Germinal center (tissue), 1 donor: ENCODE measurements at regions not wholly inside any gene's neighbourhood (a gene's known extent, or its start where the extent isn't known, plus 50 kb on each side); places are given as distances from the start of the nearest gene placed in this dataset.

Experiments
- DNase-seq: peaks from one replicate; pipeline ENCODE4 v3.0.0; 2012; ENCODE audit warnings: mixed read lengths, low spot score

- DNase-seq = no peak
Measured at GRCh38 chrX:16222151-16222550, 54.9 kb downstream of the MAGEB17 start.

GRCh38 chrX:16223385-16223784 is 56.1 kb downstream of the MAGEB17 start:
- no peak for DNase-seq

- no peak for DNase-seq
Measured at GRCh38 chrX:16239211-16239610, 71.9 kb downstream of the MAGEB17 start.

DNA sequence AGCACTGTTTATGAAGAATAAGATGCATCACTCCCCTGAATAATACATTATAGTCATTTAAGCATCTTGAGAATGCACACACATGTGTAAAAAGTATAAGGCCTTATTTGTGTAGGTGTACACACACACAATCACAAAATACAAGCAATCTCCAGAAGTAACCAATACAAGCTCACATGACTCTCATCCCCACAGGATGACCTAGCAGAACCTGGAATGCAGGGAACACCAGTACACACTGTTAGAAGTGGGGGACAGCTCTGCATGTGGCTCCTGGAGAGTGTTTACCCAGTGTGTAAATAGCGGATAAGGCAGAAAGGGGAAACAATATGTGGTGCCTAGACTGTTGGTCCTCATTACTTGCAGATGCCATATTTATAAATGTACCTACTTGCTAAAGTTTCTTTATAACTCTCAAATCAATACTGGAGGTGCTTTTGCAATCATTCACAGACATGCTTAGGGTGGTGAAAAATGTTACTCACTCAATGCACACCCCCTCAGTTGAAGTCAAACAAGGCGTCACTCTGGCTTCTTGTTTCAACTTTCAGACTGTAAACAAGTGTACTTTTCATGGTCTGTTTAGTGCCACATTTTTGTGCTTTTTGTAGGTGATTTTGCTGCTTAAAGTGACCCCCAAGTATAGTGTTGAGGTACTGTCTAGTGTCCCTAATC is 73.1 kb downstream of the MAGEB17 start:
- no peak for DNase-seq

DNA sequence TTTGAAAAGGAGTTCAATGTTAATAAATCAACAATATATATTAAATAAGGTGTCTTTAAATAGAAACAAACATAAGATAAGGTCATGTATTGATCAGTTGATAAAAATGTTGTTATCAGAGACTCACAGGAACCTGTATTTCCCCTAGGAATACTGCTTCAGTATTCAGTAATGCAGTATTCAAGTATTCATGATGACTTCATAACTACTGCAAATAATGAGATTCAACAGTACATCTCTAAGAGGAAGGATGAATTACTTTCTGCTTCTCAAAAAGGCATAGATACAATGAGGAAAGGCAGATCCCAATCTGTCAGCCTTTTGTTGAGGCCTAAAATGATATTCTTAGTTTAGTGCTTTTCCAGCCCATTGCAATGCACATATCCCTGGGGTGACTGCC is 73.7 kb downstream of the MAGEB17 start:
- no peak for DNase-seq

GRCh38 chrX:16250296-16250695 is 83.0 kb downstream of the MAGEB17 start:
- no peak for DNase-seq

DNA sequence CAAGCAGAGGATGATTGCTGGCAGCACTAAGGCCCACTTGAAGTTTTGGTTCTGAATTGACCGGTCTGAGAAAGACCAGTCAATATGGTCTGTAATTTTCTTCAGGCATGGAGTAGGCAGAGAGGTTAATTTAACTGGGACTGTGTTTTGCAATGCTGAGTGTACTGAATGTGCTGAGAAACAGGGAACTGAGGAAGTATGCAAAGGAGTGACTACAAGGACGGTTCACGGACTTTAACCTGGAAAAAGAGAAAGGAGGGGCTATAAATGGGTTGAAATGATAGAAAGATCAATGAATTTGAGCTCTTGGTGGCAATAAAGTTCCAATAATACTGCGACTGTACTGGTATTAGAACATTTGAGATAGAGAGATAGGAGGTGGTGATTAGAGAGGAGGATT is 84.5 kb downstream of the MAGEB17 start:
- DNase-seq = no peak

GRCh38 chrX:16258882-16259281 is 91.6 kb downstream of the MAGEB17 start:
- no peak for DNase-seq

DNA sequence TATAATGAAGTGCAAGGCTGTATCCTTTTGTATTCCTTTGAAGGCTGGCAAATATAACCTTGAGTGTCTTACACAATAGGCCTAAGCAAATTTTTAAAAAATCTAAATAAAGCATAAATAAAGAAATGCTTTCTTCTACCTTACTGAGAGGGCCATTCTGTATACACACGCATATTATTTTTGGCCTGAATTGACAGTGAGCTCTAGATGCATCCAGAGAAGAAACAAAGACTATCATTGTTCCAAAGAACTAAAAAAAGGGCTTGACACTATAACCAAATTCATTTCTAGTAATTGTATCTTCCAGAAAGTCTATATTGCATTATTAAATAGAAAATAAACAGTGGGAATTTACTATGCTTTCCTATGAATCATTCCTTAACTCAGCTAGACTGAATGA is 100.2 kb downstream of the MAGEB17 start:
- no peak for DNase-seq

GRCh38 chrX:16268206-16268605 is 100.9 kb downstream of the MAGEB17 start:
- DNase-seq = no peak

DNA sequence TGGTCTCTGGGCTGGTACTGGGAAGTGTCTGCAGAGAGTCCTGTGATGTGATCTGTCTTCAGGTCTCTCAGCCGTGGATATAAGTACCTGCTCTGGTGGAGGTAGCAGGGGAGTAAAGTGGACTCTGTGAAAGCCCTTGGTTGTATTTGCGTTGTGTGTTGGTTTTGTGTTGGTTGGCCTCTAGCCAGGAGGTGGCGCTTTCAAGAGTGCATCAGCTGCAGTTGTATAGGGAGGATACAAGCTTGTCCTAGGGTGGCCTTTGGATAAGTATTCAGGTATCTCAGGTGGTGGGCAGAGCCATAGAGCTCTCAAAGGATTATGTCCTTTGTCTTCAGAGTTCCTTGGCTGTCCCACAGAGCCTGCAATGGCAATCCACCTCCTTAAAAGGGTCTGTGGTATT is 111.6 kb downstream of the MAGEB17 start:
- no peak for DNase-seq

GRCh38 chrX:16282209-16282608 is 114.9 kb downstream of the MAGEB17 start:
- DNase-seq = no peak

DNA sequence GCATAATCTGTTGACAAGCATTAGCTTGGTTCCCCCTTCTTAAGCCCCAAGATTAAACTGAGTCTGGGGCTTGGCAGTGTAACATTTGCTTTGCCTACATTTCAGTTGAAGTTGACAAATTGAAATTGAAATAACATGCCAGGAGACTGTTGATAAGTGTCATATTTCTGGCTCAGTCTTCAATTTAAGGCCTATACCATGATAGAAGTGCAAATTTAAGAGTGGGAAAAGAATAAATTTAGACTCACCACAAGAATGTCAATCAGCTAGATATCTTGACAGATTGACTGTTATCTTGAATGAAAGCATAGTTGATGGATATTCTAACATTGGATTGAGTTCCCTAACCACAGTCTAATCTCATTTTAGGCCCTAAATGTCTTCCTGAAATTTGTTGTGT is 117.6 kb downstream of the MAGEB17 start:
- no peak for DNase-seq

- DNase-seq = no peak
Measured at GRCh38 chrX:16290997-16291396, 123.7 kb downstream of the MAGEB17 start.

- DNase-seq = no peak
Measured at GRCh38 chrX:16300831-16301230, 133.6 kb downstream of the MAGEB17 start.

GRCh38 chrX:16304751-16305150 is 137.5 kb downstream of the MAGEB17 start:
- no peak for DNase-seq

DNA sequence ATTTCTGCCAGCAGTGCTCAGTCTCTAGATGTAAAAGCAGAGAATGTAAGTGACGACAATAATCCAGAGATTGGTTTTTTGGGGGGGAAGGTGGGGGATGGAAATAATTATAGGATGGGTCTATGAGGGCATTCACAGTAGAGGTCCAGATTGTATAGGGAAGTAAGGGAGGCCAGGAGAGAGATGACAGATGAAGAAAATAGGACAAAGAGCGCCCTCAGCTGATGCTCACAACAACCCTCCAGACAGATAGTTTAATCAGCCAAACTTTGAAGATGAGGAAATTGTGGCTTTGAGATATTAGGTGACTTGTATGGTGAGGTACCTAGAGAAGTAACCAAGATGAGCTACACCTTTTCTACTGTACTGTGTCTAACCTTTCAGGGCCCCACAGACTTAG is 137.9 kb downstream of the MAGEB17 start:
- DNase-seq = no peak

DNA sequence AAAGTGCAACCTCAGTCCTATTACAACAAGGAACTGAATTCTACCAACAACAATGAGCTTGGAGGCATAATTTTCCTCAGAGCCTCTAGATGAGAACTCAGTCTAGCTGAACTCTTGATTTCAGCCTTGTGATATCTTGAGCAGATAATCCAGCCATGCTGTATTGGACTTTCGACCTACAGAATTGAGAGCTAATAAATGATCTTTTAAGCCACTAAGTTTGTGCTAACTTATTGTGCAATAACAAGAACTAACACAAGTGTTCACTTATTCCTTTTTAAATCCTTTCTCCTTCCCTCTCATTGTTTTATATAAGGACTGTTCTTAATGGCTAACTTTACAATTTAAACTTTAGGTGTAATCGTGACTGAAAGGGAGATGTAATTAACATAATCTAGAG is 140.7 kb downstream of the MAGEB17 start:
- DNase-seq = no peak

- DNase-seq = no peak
Measured at GRCh38 chrX:16308773-16309172, 141.5 kb downstream of the MAGEB17 start.

- DNase-seq = no peak
Measured at GRCh38 chrX:16310326-16310725, 143.0 kb downstream of the MAGEB17 start.

DNA sequence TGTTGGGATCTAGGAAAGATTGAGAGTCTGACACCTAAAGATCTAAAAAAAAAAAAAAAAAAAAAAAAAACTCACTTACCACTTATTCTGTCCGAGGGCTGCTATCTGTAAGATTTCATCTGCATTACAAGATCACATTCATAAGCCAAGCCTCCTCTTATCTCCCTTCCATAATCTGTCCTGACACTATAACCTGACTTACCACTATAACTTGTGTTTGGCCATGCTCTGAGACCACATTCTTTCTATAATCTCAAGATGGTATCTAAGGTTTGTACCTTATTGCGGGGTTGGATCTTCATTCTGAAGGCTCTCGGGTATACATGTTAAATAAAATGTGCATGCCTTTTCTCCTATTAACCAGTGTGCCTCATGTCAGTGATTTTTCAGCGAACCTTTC is 144.4 kb downstream of the MAGEB17 start:
- DNase-seq = no peak

DNA sequence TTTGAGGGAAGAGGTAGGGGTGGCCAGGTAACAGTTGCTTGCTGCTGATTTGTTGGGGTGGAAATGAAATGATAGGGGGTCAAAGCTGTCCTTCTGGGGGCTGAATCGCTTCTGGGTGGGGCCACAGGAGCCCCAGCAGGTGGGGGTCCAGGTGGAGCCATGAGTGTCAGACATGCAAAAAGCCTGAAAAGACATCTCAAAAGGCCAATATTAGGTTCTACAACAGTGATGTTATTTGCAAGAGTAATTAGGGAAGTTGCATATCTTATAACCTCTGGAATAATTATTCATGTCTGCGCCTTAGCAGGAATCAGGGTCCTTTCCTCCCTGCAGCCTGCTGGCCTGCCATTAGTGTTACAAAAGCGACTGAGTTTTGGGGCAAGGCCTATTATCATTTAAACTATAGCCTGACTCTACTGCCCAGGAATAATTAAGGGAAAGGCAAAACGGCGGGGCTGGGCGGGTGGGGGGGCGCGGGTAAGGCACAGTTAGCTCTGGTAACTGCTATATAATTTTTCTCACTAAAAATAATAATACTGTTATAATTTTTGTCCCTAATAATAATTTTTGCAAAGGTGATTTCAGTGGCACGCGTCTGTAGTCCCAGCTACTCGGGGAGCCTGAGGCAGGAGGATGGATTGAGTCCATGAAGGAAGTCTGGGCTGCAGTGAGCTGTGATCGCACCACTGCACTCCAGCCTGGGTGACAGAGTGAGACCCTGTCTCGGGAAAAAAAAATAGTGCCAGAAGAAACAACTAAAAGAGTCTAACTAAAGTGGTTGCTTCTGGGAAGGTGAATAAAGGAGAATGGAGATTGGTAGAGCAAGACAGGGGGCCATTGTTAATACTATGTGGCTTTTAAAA is 145.7 kb downstream of the MAGEB17 start:
- DNase-seq = no peak

- DNase-seq = no peak
Measured at GRCh38 chrX:16316331-16316730, 149.1 kb downstream of the MAGEB17 start.

DNA sequence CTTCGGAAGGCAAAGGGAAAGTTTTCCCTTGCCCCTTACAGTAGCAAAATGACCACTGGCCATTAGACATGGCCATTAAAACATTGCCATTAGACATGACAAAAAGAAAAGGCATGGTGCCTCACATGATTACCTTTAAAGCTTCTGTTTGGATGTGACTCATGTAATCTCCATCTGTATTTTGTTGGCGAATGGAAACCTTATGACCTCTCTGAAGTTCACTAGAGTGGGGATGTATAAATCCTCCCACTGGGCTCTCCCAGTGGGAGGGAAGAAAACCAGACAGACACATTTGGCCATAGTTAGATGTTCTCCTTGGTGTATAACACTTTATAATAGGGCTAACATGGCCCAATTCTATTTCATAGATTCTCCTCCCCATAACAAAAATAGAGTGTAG is 152.6 kb downstream of the MAGEB17 start:
- DNase-seq = no peak
